IMR-90 (cell line): ENCODE measurements at regions not wholly inside any gene's neighbourhood (a gene's known extent, or its start where the extent isn't known, plus 50 kb on each side); places are given as distances from the start of the nearest gene placed in this dataset.

ENCODE experiments used
- ATAC-seq: fragments of 200-7000 bp; cut with Tn5 transposase; 2 replicates; pipeline ENCODE4 v1.9.1; 2020; ENCODE audit warnings: low read depth, mild to moderate bottlenecking, moderate library complexity
- BruUV-seq: library from RNA; stranded (reverse); fragments of 400-500 nt; replicated peaks from 2 replicates; lab custom pipeline; 2021; lab: Mats Ljungman, UMichigan
- CTCF ChIA-PET: fragments of 300-600 bp; formaldehyde crosslinking; extraction: SDS; loops from one replicate; lab custom pipeline; 2021; ENCODE audit warnings: antibody characterized with exemption; lab: Yijun Ruan, JAX
- POLR2A ChIA-PET: fragments of 300-600 bp; sonication (Branson Sonifier 250); formaldehyde crosslinking; loops from one replicate; lab custom pipeline; 2022; ENCODE audit warnings: antibody characterized with exemption; ENCODE audit not compliant: unreplicated experiment; lab: Charles Lee
- DNase-seq: peaks from one replicate; pipeline ENCODE4 v3.0.0; 2013
- H2AFZ ChIP-seq: replicated peaks from 2 replicates; pipeline ENCODE3; 2013; ENCODE audit warnings: low read length, mild to moderate bottlenecking; ENCODE audit not compliant: poor library complexity
- H2AK5ac ChIP-seq: 2 replicates; pipeline ENCODE4 v1.6.1; 2013; ENCODE audit warnings: low read depth, low read length, inconsistent platforms
- H2AK9ac ChIP-seq: replicated peaks from 2 replicates; pipeline ENCODE3; 2013; ENCODE audit warnings: mild to moderate bottlenecking, low read depth, low read length, moderate library complexity; ENCODE audit not compliant: poor library complexity
- H2BK120ac ChIP-seq: 2 replicates; pipeline ENCODE4 v1.6.1; 2013; ENCODE audit warnings: low read depth, low read length, inconsistent platforms
- H2BK15ac ChIP-seq: 3 replicates; pipeline ENCODE4 v1.6.1; 2013; ENCODE audit warnings: low read depth, low read length, inconsistent platforms
- H2BK20ac ChIP-seq: 2 replicates; pipeline ENCODE4 v1.6.1; 2013; ENCODE audit warnings: low read depth, mild to moderate bottlenecking, inconsistent platforms, low read length, moderate library complexity
- H2BK5ac ChIP-seq: 2 replicates; pipeline ENCODE4 v1.6.1; 2013; ENCODE audit warnings: mild to moderate bottlenecking, low read depth, low read length, inconsistent platforms; ENCODE audit not compliant: poor library complexity, severe bottlenecking
- H3K14ac ChIP-seq: replicated peaks from 2 replicates; pipeline ENCODE4 v1.6.1; 2013; ENCODE audit warnings: low read depth, low read length, inconsistent platforms
- H3K18ac ChIP-seq: 2 replicates; pipeline ENCODE4 v1.6.1; 2013; ENCODE audit warnings: low read depth, low read length, control low read depth
- H3K23ac ChIP-seq: 2 replicates; pipeline ENCODE4 v1.6.1; 2013; ENCODE audit warnings: low read depth, low read length, inconsistent platforms
- H3K27ac ChIP-seq: 2 replicates; pipeline ENCODE4 v1.5.1; 2013; ENCODE audit warnings: mild to moderate bottlenecking, control low read depth, low read length; ENCODE audit not compliant: insufficient read depth
- H3K27me3 ChIP-seq: 2 replicates; pipeline ENCODE4 v1.6.1; 2013; ENCODE audit warnings: low read length; ENCODE audit not compliant: control insufficient read depth, insufficient read depth
- H3K36me3 ChIP-seq: 2 replicates; pipeline ENCODE4 v1.6.1; 2013; ENCODE audit warnings: low read length, mixed read lengths; ENCODE audit not compliant: control insufficient read depth, insufficient read depth
- H3K4ac ChIP-seq: 2 replicates; pipeline ENCODE4 v1.6.1; 2013; ENCODE audit warnings: low read depth, low read length, inconsistent platforms
- H3K4me1 ChIP-seq: 2 replicates; pipeline ENCODE4 v1.6.1; 2013; ENCODE audit warnings: low read length, mixed read lengths; ENCODE audit not compliant: control insufficient read depth, insufficient read depth
- H3K4me2 ChIP-seq: 2 replicates; pipeline ENCODE4 v1.6.1; 2013; ENCODE audit warnings: low read depth, mild to moderate bottlenecking, control low read depth, low read length, moderate library complexity
- H3K4me3 ChIP-seq: 2 replicates; pipeline ENCODE4 v1.5.1; 2013; ENCODE audit warnings: low read depth, mild to moderate bottlenecking, control low read depth, low read length, moderate library complexity; ENCODE audit not compliant: insufficient read depth
- H3K56ac ChIP-seq: 2 replicates; pipeline ENCODE4 v1.6.1; 2013; ENCODE audit warnings: low read length, inconsistent platforms; ENCODE audit not compliant: insufficient read depth; ENCODE audit errors: extremely low read depth
- H3K79me1 ChIP-seq, 2 experiments: 2 replicates each; pipeline ENCODE4 v1.6.1; 2013; ENCODE audit warnings: low read length in 2 of 2, inconsistent platforms in 1 of 2, low read depth in 1 of 2
- H3K9ac ChIP-seq: 2 replicates; pipeline ENCODE4 v1.6.1; 2013; ENCODE audit warnings: low read depth, low read length, control low read depth
- H3K9me1 ChIP-seq: 2 replicates; pipeline ENCODE4 v1.6.1; 2013; ENCODE audit warnings: low read length, inconsistent platforms; ENCODE audit not compliant: insufficient read depth
- H3K9me3 ChIP-seq: 2 replicates; pipeline ENCODE4 v1.6.1; 2013; ENCODE audit warnings: low read length; ENCODE audit not compliant: control insufficient read depth, insufficient read depth
- H4K20me1 ChIP-seq: 2 replicates; pipeline ENCODE4 v1.6.1; 2013; ENCODE audit warnings: low read length, inconsistent platforms; ENCODE audit not compliant: insufficient read depth
- H4K5ac ChIP-seq: 2 replicates; pipeline ENCODE4 v1.6.1; 2013; ENCODE audit warnings: mild to moderate bottlenecking, low read depth, low read length, control low read depth
- H4K8ac ChIP-seq, 2 experiments: 2 replicates each; pipeline ENCODE4 v1.6.1; 2013; ENCODE audit warnings: low read depth in 2 of 2, low read length in 2 of 2, control low read depth in 1 of 2, inconsistent platforms in 1 of 2
- H4K91ac ChIP-seq: 2 replicates; pipeline ENCODE4 v1.6.1; 2013; ENCODE audit warnings: low read depth, low read length, inconsistent platforms; ENCODE audit not compliant: insufficient read depth
- BHLHE40 ChIP-seq: fragments of 150-350 bp; IDR thresholded peaks from 2 replicates; pipeline ENCODE4 v1.6.1; 2016; ENCODE audit warnings: mild to moderate bottlenecking, low read depth, low read length
- CHD1 ChIP-seq: IDR thresholded peaks from 2 replicates; pipeline ENCODE4 v1.6.1; 2012; ENCODE audit warnings: low read depth, low read length, improper control_type of control experiment
- ELK1 ChIP-seq: fragments of 150-350 bp; IDR thresholded peaks from 2 replicates; pipeline ENCODE4 v1.6.1; 2016; ENCODE audit warnings: low read depth, mild to moderate bottlenecking, low read length, moderate library complexity, borderline replicate concordance
- FOS ChIP-seq: fragments of 150-350 bp; IDR thresholded peaks from 2 replicates; pipeline ENCODE4 v1.6.1; 2016; ENCODE audit warnings: low read depth, low read length
- MAZ ChIP-seq: IDR thresholded peaks from 2 replicates; pipeline ENCODE4 v1.6.1; 2012; ENCODE audit warnings: low read depth, mild to moderate bottlenecking, low read length, improper control_type of control experiment, moderate library complexity, borderline replicate concordance
- NFE2L2 ChIP-seq: fragments of 150-350 bp; IDR thresholded peaks from 2 replicates; pipeline ENCODE4 v1.6.1; 2016; ENCODE audit warnings: low read depth, mild to moderate bottlenecking, low read length
- POLR2A ChIP-seq: IDR thresholded peaks from 2 replicates; pipeline ENCODE4 v1.6.1; 2012; ENCODE audit warnings: mild to moderate bottlenecking, low read depth, low read length
- RCOR1 ChIP-seq: IDR thresholded peaks from 2 replicates; pipeline ENCODE4 v1.6.1; 2012; ENCODE audit warnings: mild to moderate bottlenecking, low read length, improper control_type of control experiment; ENCODE audit not compliant: insufficient replicate concordance
- RFX5 ChIP-seq: IDR thresholded peaks from 2 replicates; pipeline ENCODE4 v1.8.0; 2012; ENCODE audit warnings: low read depth, mild to moderate bottlenecking, low read length, moderate library complexity
- SMC3 ChIP-seq: fragments of 150-350 bp; IDR thresholded peaks from 2 replicates; pipeline ENCODE4 v1.6.1; 2016; ENCODE audit warnings: low read depth, mild to moderate bottlenecking, antibody characterized with exemption, low read length, moderate library complexity
- USF2 ChIP-seq: fragments of 150-350 bp; IDR thresholded peaks from 2 replicates; pipeline ENCODE4 v1.6.1; 2017; ENCODE audit warnings: mild to moderate bottlenecking, antibody characterized with exemption, low read length, low read depth
- WGBS, 2 experiments: methylation state at CpG; one replicate each; pipeline versions ENCODE4 v1.1.5 to v1.1.7; 2013; ENCODE audit warnings: missing lambda C conversion rate in 2 of 2; ENCODE audit not compliant: insufficient read length in 1 of 2; ENCODE audit errors: extremely low coverage in 2 of 2; 5-methylcytosine and 5-hydroxymethylcytosine counted together
- dilution Hi-C: fragments of 300-500 bp; cut with HindIII; formaldehyde crosslinking; loops from one replicate; pipeline ENCODE4 v1.14.3; 2018; ENCODE audit warnings: low sequenced_read_pairs; ENCODE audit not compliant: unreplicated experiment
- in situ Hi-C: fragments of 300-500 bp; cut with MboI; formaldehyde crosslinking; loops from 3 replicates; pipeline ENCODE4 v1.14.3; 2019; ENCODE audit warnings: low sequenced_read_pairs, inconsistent platforms, mixed read lengths
- intact Hi-C: fragments of 100-400 bp; cut with micrococcal nuclease; formaldehyde crosslinking; loops from 2 replicates; pipeline ENCODE4 v1.10.0; 2022

GRCh38 chr1:34696230-34696629, 58.6 kb upstream of the GJB5 start:
- in situ Hi-C loops, result no loop called here
- Histone ChIP-seq H3K18ac (no peak overlapping the region), H3K4me3 (no peak overlapping the region), H3K14ac (no peak overlapping the region), H3K9me1 (no peaks in the 10 kb centered on the region), H2BK120ac (no peak overlapping the region), H3K79me1 (no peaks in the 10 kb centered on the region), H2AK5ac (no peak overlapping the region), H3K9ac (no peak overlapping the region), H4K91ac (no peak overlapping the region), H2BK20ac (no peak overlapping the region), H3K56ac (no peak overlapping the region), H3K27me3 (no peaks in the 10 kb centered on the region), H2AK9ac (no peak overlapping the region), H2AFZ (no peak overlapping the region), H3K4ac (no peak overlapping the region), H4K5ac (no peak overlapping the region), H2BK15ac (no peak overlapping the region), H3K4me1 (no peaks in the 10 kb centered on the region), H3K9me3 (peaks cover 9% of the 10 kb centered on the region), H2BK5ac (no peak overlapping the region), H3K23ac (no peak overlapping the region), H3K4me2 (no peak overlapping the region), H3K27ac (no peak overlapping the region), H4K8ac (no peak overlapping the region), H3K36me3 (no peaks in the 10 kb centered on the region), H4K20me1 (no peaks in the 10 kb centered on the region)
- intact Hi-C loops, result no loop called here
- no peak for ATAC-seq
- TF ChIP-seq RFX5 (no peak), SMC3 (no peak), POLR2A (no peak), FOS (no peak), CHD1 (no peak), BHLHE40 (no peak), MAZ (no peak), RCOR1 (no peak), NFE2L2 (no peak), ELK1 (no peak), USF2 (no peak)
- BruUV-seq, result no TSS peak
- POLR2A ChIA-PET, result no interaction called here
- dilution Hi-C loops, result no loop called here
- no peak for DNase-seq
- CTCF ChIA-PET, result no interaction called here
- no CpG with 5 or more reads among the region's 2 CpGs for WGBS, 2 experiments
